SU-DHL-6 (cell line): ENCODE measurements at regions not wholly inside any gene's neighbourhood (a gene's known extent, or its start where the extent isn't known, plus 50 kb on each side); places are given as distances from the start of the nearest gene placed in this dataset.

Source experiments
- EZH2phosphoT487 ChIP-seq: fragments of 200-600 bp; sonication (generic), shearing (Covaris generic); conservative IDR thresholded peaks from 2 replicates; pipeline ENCODE4 v1.6.1; 2018; ENCODE audit warnings: mild to moderate bottlenecking, antibody characterized with exemption, low read length, moderate library complexity, mixed read lengths
- TF ChIP-seq, protein P1 (sequence below): fragments of 200-600 bp; sonication (generic); IDR thresholded peaks from one replicate; pipeline ENCODE4 v1.5.1; 2017; ENCODE audit warnings: antibody characterized with exemption, mild to moderate bottlenecking, low read length, moderate library complexity; ENCODE audit not compliant: insufficient read depth, poor library complexity, severe bottlenecking

DNA sequence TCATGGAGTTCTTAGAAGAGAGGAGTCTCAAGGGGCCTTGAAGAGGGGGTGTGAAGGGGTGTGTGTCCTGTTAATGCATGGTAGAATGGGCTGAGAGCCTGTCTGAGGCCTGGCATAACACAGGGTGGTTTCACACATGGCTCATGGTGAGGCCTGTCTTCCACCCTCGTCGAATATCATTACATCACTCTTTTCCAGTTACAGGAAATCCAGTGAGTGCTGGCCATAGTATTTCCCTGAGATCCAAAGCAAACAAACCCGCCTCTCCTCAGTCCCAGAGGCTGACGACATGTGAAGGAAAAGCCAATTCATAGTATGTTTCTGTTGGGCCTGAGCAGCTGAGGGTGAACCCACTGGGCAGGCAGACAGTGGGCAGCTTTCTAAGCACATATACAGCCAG, 159.4 kb upstream of the NR3C1 start:
- TF ChIP-seq, protein P1, sequence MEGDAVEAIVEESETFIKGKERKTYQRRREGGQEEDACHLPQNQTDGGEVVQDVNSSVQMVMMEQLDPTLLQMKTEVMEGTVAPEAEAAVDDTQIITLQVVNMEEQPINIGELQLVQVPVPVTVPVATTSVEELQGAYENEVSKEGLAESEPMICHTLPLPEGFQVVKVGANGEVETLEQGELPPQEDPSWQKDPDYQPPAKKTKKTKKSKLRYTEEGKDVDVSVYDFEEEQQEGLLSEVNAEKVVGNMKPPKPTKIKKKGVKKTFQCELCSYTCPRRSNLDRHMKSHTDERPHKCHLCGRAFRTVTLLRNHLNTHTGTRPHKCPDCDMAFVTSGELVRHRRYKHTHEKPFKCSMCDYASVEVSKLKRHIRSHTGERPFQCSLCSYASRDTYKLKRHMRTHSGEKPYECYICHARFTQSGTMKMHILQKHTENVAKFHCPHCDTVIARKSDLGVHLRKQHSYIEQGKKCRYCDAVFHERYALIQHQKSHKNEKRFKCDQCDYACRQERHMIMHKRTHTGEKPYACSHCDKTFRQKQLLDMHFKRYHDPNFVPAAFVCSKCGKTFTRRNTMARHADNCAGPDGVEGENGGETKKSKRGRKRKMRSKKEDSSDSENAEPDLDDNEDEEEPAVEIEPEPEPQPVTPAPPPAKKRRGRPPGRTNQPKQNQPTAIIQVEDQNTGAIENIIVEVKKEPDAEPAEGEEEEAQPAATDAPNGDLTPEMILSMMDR = no peak
- no peak for TF ChIP-seq EZH2phosphoT487
